T-helper 9 cell (primary cell): ENCODE measurements at regions not wholly inside any gene's neighbourhood (a gene's known extent, or its start where the extent isn't known, plus 50 kb on each side); places are given as distances from the start of the nearest gene placed in this dataset.

Experiments used
- DNase-seq: peaks from one replicate; pipeline ENCODE4 v3.0.0-alpha.2; 2020

DNA sequence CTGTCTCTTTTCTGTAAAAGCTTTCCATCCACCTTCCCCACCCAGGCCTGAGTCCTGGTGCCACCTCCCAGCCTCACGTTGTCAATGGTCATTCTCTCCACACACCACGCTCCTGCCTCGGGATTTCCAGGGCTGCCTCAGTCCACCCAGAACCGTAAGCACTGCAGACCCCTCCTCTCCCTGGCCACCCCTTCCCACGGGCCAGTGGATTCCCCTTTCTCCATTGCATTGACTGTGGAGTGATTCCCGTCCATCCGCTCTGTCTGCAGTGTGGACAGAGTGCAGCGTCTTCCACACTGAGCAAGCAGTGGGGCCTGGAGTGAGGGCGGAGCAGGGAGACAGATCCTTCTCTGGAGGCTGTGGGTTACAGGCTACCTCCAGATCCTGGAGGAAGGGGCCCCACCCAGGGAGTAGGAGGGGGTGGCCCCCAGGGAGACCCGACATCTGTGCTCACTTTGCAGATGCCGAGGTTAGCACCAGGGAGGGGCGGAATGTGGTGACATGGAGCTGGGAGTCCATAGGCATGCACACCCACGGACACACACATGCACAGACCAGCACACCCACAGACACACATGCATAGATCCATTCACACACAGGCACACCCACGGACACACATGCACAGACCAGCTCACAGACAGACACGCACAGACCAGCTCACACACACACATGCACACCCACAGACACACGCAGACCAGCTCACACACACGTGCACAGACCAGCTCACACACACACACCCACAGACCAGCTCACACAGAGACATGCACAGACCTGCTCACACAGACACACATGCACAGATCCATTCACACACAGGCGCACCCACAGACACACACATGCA lies 109.6 kb upstream of the B3GAT1 start:
- DNase-seq: no peak

DNA sequence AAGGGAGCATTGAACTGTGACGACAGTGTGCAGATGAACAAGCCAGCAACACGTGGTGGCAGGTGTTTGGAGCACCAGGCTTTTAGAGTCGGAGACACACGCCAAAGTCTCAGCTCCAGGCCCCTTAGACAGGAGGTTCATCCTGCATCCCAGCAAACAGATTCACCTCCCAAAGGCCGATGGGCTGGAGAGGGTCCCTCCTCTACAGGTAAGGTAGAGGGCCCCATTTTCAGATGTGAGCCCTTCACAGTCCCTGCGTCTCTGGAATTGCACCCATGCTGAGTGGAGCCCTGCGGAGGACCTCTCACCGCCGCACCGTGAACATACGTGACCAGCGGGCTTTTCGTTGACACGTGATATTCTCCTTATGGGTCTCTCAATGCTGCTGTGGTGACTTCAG lies 109.0 kb upstream of the B3GAT1 start:
- DNase-seq: no peak

DNA sequence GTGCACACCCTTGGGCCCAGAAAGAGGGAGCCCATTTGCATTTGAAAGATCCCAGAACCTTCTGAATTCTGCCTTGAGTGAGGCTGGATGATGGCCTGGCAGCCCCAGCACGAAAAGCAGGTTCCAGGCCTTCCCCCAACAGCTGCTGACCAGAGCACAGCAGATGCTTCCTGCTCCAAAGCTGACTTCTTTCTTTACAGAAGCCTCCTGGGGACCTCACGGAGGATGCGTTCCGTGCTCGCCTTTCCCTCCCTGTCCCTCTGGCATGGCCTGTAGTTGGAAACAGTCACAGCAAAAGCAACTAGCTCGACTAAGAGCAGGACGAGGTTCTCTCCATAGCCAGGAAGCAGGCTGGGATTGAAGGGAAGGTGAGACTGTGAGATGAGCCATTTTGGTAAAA lies 107.7 kb upstream of the B3GAT1 start:
- no peak for DNase-seq

DNA sequence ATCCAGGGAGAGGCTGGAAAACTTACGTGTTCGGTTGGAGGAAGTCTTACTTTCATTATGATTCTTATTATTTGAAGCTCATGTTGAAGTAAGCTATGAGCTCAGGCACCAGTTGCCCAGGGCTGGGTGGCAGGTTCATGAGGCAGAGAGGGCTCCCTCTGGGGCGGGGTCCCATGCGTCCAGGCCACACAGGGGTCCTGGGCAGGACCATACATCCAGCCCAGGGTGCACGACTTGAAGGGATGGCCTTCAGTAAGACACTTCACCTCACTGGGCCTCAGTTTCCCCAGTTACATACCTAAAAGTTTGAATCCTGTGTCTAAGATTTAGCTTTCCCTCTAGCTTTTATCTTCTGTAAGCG lies 107.3 kb upstream of the B3GAT1 start:
- DNase-seq: no peak

DNA sequence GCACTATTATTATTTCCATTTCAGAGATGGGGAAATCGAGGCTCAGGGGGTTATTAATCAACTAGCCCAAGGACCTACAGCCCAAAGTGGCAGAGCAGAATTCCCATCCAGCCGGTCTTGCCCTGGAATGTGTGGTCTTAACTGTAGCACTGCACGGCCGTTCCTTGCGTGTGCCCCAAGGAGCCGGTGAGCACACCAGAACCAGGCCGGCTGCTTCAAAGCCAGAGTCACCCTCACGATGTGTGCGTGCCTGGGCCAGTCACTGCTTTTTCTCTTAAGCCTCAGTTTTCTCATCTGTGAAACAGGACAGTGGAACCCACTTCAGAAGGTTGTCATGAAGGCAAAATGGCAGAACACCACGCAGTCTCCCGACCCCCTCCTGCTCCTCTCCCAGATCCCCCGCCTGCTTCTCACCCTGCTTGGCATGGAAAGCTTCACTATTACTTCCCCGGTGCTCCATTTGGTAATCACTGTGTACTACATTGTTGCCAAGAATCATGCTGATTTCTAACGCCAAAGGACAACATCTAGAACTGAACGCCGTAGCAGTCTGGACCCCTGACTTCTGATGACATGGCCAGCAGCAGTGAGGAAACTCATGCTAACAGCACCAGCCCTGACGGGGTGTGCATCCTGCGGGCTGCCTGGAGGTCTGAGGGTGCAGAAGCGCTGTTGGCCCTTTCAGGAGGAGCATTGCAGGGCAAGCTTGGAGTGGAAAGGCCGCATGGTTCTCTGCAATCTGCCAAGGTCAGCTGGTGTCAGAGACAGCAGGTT lies 106.8 kb upstream of the B3GAT1 start:
- no peak for DNase-seq

DNA sequence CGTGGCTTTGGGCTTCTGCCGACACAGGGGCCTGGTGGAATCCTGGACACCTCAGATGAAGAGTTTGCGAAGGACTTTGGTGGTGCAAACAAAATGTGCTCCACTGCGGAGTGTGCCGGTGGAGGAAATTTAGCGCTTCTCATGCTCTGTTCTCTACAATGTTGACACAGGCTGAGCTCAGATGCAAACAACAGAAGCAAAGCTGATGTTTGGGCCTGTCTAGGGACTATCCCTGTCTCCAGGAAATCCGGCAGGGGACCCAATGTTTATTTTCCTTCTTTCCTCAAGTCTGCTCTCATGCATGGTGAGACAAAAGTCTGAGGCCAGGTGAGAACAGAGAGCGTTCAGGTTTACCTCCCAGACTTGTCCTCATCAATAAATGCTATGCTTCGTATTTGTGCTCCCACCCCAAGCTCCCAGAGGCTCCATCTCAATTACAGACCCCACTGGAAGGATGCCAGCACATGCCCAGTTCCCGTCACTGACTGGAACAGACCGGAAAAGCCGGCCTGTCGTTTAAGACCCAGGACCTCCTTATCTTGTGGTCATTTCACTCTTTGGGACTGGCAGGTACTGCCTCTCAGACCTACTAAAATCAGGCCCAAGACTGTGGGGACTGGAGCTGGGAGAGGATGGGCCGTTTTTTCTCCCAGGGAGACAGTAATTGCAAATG lies 105.7 kb upstream of the B3GAT1 start:
- no peak for DNase-seq

DNA sequence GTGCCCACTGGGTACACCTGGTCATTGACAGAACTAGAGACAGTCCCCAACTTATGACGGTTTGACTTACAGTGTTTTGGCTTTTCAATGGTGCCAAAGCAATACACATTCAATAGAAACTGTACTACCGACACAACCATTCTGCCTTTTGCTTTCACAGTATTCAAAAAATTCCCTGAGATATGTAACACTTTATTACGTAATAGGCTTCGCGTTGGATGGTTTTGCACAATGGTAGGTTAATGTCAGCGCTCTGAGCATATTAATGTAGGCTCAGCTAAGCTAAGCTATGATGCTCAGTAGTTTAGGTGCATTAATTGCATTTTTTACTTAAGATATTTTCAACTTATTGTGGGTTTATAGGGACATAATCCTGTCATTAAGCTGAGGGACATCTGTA lies 105.1 kb upstream of the B3GAT1 start:
- DNase-seq: no peak

DNA sequence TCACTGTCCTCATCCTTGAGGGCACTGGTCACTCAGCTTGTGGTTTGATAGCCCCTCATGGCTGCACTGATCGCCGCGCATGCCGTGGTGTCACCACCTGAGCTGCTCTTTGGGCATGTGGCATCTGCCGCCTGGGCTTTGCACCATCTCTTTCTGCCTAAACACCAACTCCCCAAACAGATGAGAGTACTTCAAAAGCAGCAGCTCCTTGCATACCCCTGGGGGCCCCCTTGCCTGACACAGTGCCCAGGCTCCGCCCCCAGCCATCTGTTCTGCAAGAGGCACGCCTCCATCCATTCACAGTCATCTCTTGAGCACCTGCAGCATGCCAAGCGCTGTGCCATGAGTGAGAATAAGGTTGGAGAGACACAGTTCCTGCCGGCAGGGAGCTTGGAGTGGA lies 104.5 kb upstream of the B3GAT1 start:
- DNase-seq: no peak

DNA sequence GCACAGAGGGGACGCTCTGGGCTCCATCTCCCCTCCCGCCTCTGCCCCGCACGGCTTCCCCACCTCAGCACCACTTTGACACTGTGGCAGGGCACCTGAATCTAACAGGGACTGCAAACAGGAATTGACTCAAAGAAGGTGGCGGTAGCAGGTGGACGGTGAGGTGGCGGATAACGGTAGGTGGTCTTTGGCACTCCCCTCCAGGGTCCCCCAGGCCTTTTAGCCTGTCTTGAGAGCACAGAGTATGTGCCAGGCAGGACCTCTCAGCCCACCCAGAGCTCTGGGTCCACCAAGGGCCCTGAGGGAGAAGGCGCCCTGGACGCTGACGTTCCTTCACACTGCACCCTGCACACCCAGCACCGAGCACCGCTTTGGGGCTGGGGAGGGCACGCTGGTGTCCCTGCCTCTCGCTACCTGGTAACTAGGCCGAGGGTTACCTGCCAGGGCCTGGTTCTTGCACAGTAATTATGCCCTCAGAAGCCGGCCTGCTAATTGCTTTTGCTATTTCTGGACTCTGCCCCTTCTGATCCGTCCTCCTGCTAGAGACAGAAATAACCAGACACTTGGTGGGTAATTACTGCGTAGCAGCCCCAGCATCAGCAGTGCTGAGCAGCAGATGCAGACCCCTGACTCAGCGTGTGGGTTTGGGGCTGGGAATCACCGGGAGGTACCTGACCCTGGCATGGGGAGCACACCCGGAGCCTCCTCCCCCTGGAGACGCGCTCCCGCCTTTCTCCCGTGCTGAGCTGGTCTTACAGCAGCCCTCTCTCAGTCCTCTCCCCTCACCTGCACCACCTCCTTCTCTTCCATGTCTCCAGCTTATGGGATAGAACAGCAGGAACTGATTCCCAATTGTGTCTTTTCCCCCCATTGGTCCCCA lies 103.3 kb upstream of the B3GAT1 start:
- DNase-seq: no peak

DNA sequence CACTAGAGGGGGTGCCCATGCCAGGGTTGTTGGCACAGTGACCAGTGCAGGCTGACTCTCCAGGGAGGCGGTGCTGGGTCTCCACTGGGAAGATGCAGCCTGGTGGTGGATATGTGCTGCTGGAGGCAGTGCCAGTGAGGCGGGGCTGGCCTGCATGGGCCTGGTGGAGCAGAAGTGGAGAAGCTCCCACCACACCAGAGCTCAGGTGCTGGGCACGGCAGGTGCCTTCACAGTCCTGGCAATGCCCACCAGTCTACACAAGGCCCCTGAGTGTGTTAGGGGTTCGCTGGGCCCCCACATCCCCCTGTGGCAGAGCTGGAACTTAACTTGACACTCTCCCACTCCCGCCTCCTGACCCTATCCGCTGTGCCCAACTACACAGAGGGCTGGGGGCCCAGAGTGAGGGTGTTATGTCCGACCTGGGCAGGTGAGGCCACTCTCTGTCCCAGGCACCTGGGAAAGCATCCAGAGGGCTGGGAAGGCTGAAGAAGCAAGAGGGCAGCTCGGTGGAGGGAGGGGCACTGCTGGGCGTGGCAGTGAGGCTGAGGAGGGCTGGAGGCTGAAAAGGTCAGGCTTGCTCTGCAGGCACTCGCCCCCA lies 102.4 kb upstream of the B3GAT1 start:
- no peak for DNase-seq

DNA sequence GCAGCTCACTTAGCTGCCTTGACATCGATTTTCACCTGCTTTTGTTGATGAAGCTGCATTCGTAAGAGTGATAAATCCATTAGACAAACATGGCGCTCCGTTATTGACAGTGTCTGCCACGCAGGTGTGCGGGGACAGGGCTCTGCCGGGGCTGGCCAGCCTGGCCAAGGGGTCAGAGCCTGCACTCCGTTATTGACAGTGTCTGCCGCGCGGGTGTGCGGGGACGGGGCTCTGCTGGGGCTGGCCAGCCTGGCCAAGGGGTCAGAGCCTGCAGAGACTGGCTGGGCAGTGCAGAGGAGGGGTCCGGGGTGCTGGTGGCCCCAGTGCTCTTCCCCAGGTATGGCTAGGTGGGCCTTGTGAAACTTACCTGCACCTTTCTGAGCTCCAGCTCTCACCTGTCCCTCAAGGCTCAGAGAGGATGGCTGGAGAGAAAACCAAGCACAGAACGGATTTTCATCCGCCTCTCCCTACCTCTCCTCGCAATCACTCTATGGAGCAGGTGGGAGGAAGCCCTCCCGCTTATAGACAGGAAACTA lies 101.6 kb upstream of the B3GAT1 start:
- DNase-seq: no peak

DNA sequence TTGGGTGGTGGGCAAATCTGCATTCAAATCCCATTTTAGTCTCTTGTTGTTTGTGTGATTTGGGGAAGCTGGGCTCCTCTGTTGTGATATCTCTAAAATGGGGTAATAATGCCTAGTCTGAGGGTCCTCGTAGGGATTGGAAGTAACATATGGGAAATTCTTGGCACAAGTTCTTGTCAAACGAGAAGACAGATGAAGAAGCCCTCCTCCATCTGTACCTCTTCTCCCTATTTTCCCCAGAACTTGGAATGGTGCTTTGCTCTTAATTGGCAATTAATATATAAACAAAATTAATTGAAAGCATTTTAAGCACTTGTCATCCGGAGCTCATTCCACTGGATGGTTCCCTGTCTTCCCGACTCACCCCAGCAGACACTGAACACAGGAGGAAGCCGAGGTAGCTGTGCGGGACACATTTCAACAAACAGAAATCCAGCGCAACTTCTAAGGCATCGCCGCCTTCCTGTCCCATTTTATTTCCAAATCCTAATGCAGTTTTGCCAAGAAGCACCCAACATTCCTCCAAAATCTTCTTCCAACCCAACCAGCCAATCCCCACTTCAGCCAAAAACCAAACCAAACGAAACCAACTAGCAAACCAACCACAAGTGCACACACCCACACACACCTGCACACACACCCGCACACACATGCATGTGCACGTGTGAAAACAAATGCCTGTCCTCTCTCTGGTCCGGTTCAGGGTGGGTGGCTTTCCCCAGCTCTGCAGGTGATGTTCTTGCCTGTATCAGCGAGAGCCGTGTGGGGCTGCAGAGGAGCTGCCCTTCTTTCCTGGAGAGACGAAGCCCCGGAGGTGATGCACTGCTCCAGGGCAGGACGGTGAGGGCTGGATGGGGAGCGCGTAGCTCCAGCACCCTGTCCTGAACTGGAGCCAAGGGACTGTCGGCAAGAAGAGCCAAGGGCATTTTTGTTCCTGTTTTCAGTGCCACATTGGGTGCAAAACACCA lies 100.8 kb upstream of the B3GAT1 start:
- no peak for DNase-seq

DNA sequence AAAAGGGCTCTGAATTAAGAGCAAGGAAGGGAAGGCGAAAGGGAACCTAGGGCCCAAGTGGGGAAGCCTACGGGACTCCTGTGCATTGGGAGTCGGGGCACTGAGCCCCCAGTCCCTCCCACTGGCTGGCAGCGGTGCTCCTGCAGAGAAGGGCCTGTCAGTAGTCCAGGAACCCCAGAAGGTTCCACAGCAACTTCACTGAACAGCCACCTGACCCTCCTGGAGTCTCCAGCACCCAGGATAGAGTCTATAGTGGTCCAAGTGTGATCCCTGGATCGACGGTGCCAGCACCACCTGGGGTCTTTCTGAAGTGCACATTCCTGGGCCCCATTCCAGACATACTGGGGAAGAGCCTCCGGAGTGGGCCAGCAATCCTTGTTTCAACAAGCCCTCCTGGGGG lies 100.0 kb upstream of the B3GAT1 start:
- no peak for DNase-seq

DNA sequence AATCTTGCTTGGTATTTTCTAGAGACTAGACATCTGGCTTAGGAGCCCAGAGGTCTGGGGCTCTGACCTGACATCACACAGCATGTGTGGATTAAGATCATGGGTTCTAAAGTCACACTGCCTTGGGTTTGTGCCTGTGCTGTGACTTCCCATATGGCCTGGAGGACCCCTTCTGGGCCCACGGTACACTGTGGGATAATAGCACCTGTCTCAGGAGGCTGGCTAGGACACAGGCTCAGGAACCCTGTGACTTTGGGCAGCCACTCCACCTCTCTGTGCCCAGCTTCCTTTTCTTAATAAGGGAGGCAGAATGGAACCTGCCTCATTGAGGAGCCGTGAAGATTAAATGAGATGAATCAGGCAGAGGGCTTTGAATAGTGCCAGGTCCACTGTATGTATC lies 99.2 kb upstream of the B3GAT1 start:
- no peak for DNase-seq

DNA sequence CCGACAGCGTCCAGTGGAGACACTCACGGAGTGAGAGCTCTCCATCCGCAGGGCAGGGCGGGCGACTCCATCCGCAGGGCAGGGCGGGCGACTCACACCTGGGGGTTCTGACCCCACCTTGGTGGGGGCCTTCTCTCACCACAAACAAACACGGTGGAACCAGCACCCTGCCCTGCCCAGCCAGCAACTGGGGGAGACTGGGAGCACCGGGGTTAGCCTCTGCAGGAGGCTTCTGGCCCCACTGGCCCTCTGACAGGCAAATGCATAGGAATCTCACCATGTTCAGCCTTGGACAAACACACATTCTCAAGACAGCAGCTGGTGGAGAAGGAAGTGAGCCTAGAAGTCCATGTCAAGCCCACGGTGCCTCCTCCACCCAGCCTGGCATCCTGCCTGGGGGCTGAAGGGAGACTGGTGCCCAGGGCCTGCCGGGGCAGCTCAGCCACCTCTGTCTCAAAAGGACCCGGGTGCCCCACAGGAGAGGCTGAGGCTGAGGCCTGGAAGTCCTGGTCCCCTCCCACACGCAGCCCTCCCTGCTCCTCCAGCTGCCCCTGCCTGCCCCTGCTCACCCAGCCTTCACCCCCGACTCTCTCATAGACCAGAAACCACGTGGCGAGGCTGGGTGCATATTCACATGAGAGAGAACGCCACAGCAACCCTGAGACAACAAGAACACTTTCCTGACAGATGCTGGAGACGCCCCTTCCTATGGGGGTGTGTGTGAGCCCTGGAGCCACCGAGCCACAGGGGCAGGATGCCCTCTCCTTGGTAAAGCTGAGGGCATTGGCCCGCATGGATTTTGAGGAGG lies 98.4 kb upstream of the B3GAT1 start:
- DNase-seq: no peak

DNA sequence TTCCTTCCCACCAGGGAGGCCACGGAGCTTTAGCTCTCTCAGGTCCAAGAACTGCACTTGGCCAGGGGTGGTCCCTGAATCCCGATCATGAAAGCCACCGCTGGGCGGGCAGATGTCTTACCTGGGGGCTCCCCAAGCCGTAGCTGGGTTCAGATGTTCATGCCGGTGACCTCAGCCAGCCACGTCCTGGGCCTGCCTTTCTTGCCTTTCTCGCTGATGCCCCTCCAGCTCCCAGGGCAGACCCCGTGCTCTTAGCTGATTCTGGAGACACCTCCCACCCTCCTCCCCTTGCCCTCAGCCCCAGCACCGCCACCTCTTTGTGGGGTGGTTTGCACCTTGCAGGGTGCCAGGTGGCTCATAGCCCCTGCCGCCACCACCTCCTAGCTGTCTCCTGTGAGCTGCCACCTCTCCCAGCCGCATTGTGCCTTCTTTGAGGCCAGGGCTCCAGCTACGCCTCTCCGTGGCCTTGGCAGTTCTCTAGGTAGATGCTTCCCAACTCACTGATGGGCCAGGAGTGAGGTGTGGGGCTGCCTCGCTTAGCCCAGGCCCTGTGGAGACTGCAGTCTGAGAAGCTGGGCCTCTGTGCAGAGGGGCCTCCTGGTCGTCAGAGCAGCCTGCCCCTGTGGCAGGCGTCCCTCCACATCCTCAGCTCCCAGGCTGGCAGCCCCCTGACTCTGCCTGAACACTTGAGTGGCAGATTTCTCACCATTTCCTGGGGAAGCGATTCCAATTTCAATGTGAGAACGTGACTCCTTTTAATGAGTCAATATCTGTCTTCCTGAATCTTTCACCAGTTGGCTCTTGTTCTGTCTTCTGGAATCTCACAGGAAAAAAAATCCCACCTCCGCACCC lies 97.6 kb upstream of the B3GAT1 start:
- DNase-seq: no peak

DNA sequence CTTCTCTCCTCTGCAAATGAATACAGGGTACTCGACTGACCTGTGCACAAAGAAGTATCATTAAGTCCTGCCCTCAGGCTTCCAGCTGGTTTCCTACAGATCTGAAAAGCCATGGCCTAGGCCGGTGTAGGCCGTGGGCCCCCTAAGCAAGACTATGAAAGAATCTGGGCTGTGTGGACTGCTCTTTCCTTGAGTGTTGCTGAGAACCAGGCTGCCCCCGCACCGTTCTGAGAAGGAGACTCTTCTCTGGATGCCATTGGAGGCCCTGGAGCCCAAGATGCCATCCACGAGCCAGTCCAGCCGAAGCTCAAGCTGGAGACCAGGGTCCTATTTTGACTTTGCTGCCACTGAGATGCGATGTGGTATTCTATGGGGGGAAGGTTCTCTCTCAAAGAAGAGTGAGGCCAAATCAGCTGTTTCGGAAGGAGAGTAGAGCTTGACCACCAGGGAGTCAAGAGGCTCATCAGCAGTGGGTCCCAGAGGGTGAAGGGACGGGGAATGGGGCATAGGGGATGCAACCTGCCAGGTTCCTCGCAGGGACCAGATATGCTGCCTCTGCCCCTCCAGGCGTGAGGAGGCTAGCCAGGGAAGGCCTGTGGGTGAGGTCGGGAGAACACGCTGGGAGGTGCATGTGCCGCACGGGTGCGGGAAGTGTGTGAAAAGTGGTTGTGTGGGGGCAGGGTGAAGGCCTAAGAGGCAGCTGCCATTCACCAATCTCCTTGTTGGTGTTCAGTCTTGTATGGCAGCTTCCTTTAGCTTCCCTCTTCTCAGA lies 96.4 kb upstream of the B3GAT1 start:
- no peak for DNase-seq

DNA sequence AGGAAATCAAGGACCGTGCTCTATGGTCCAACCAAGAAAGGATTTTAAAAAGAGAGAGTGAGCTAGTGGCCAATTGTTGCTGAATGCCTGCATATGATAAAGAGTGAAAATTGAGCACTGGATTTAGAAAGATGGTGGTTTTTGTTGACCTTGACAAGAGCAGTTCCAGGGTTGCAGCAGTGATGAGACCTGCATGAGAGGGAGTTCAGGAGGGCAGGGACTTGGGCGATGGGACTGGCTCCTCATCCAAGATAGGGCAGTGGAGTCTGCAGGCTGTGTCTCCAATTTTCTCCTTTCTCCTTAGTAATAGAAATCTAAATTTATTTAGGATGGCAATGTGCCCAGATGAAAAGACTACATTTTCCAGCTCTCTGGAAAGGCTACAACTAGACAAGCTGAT lies 94.0 kb upstream of the B3GAT1 start:
- DNase-seq: no peak
